ENCODE measurements at regions not wholly inside any gene's neighbourhood (a gene's known extent, or its start where the extent isn't known, plus 50 kb on each side); places are given as distances from the start of the nearest gene placed in this dataset.
"Not testable (repeated sequence)": the region's sequence is repeated elsewhere in the genome, so short reads cannot be mapped to it uniquely, and the experiment has no call there.

GRCh38 chr14:19238584-19238983 lies 195.6 kb downstream of the POTEG start:
- H3K4me1 Mint-ChIP-seq; H3K27ac Mint-ChIP-seq; H3K27ac ChIP-seq (ENCODE audit: low read length); H3K36me3 Mint-ChIP-seq; H3K4me3 Mint-ChIP-seq; H3K36me3 ChIP-seq (ENCODE audit: control insufficient read depth in 2 of 2, extremely low read depth in 1 of 2, insufficient read depth in 1 of 2, low read length in 1 of 2); POLR2A ChIA-PET; H3K9me3 Mint-ChIP-seq; DNase-seq; H3K4me3 ChIP-seq (ENCODE audit: control insufficient read depth in 1 of 2, extremely low read depth in 1 of 2, low read length in 1 of 2); CTCF ChIA-PET; H3K4me1 ChIP-seq (ENCODE audit: control insufficient read depth in 1 of 2, extremely low read depth in 1 of 2, insufficient read depth in 2 of 2, low read length in 2 of 2); H3K9me3 ChIP-seq; H3K27me3 Mint-ChIP-seq; ATAC-seq (replicated peaks in 1 of 4); H3K27me3 ChIP-seq (replicated peaks in 1 of 2; ENCODE audit: control insufficient read depth in 2 of 2, extremely low read depth in 1 of 2, insufficient read depth in 2 of 2, low read length in 1 of 2): not testable (repeated sequence)
- WGBS (ENCODE audit: insufficient coverage) = no CpG with 5 or more reads among the region's 3 CpGs

GRCh38 chr14:19239981-19240380 lies 194.2 kb downstream of the POTEG start:
- H3K27ac ChIP-seq (ENCODE audit: low read length); DNase-seq; H3K9me3 Mint-ChIP-seq; H3K36me3 ChIP-seq (ENCODE audit: control insufficient read depth in 2 of 2, extremely low read depth in 1 of 2, insufficient read depth in 1 of 2, low read length in 1 of 2); H3K9me3 ChIP-seq; CTCF ChIA-PET; ATAC-seq (replicated peaks in 1 of 4); H3K36me3 Mint-ChIP-seq; H3K4me1 ChIP-seq (ENCODE audit: control insufficient read depth in 1 of 2, extremely low read depth in 1 of 2, insufficient read depth in 2 of 2, low read length in 2 of 2); H3K4me3 ChIP-seq (ENCODE audit: control insufficient read depth in 1 of 2, extremely low read depth in 1 of 2, low read length in 1 of 2); H3K27me3 Mint-ChIP-seq; POLR2A ChIA-PET; H3K27ac Mint-ChIP-seq; H3K4me1 Mint-ChIP-seq; H3K27me3 ChIP-seq (replicated peaks in 1 of 2; ENCODE audit: control insufficient read depth in 2 of 2, extremely low read depth in 1 of 2, insufficient read depth in 2 of 2, low read length in 1 of 2); H3K4me3 Mint-ChIP-seq: not testable (repeated sequence)
- no CpG with 5 or more reads among the region's 15 CpGs for WGBS (ENCODE audit: insufficient coverage)

GRCh38 chr14:19240387-19240786 lies 193.8 kb downstream of the POTEG start:
- H3K9me3 Mint-ChIP-seq; H3K27ac ChIP-seq (ENCODE audit: low read length); ATAC-seq (replicated peaks in 1 of 4); H3K4me3 ChIP-seq (ENCODE audit: control insufficient read depth in 1 of 2, extremely low read depth in 1 of 2, low read length in 1 of 2); H3K36me3 ChIP-seq (ENCODE audit: control insufficient read depth in 2 of 2, extremely low read depth in 1 of 2, insufficient read depth in 1 of 2, low read length in 1 of 2); H3K36me3 Mint-ChIP-seq; H3K4me1 Mint-ChIP-seq; CTCF ChIA-PET; H3K27me3 Mint-ChIP-seq; H3K4me3 Mint-ChIP-seq; H3K27me3 ChIP-seq (replicated peaks in 1 of 2; ENCODE audit: control insufficient read depth in 2 of 2, extremely low read depth in 1 of 2, insufficient read depth in 2 of 2, low read length in 1 of 2); H3K27ac Mint-ChIP-seq; DNase-seq; H3K4me1 ChIP-seq (ENCODE audit: control insufficient read depth in 1 of 2, extremely low read depth in 1 of 2, insufficient read depth in 2 of 2, low read length in 2 of 2); H3K9me3 ChIP-seq; POLR2A ChIA-PET: not testable (repeated sequence)
- no CpG with 5 or more reads among the region's 21 CpGs for whole genome bisulfite sequencing (ENCODE audit: insufficient coverage)

- H3K27ac Mint-ChIP-seq; CTCF ChIA-PET; H3K4me3 ChIP-seq (ENCODE audit: control insufficient read depth in 1 of 2, extremely low read depth in 1 of 2, low read length in 1 of 2); H3K4me3 Mint-ChIP-seq; H3K4me1 Mint-ChIP-seq; H3K27ac ChIP-seq (ENCODE audit: low read length); POLR2A ChIA-PET; H3K4me1 ChIP-seq (ENCODE audit: control insufficient read depth in 1 of 2, extremely low read depth in 1 of 2, insufficient read depth in 2 of 2, low read length in 2 of 2); ATAC-seq (replicated peaks in 1 of 4); H3K9me3 Mint-ChIP-seq; H3K36me3 Mint-ChIP-seq; DNase-seq; H3K27me3 ChIP-seq (replicated peaks in 1 of 2; ENCODE audit: control insufficient read depth in 2 of 2, extremely low read depth in 1 of 2, insufficient read depth in 2 of 2, low read length in 1 of 2); H3K9me3 ChIP-seq; H3K36me3 ChIP-seq (ENCODE audit: control insufficient read depth in 2 of 2, extremely low read depth in 1 of 2, insufficient read depth in 1 of 2, low read length in 1 of 2); H3K27me3 Mint-ChIP-seq: not testable (repeated sequence)
- WGBS (ENCODE audit: insufficient coverage) = no CpG with 5 or more reads among the region's 15 CpGs
Measured at GRCh38 chr14:19241451-19241850, 192.7 kb downstream of the POTEG start.

GRCh38 chr14:19242529-19242928 lies 191.6 kb downstream of the POTEG start:
- ATAC-seq (replicated peaks in 1 of 4); H3K27me3 ChIP-seq (replicated peaks in 1 of 2; ENCODE audit: control insufficient read depth in 2 of 2, extremely low read depth in 1 of 2, insufficient read depth in 2 of 2, low read length in 1 of 2); H3K4me3 ChIP-seq (ENCODE audit: control insufficient read depth in 1 of 2, extremely low read depth in 1 of 2, low read length in 1 of 2); H3K9me3 Mint-ChIP-seq; H3K27me3 Mint-ChIP-seq; CTCF ChIA-PET; H3K9me3 ChIP-seq; POLR2A ChIA-PET; H3K27ac Mint-ChIP-seq; H3K4me1 ChIP-seq (ENCODE audit: control insufficient read depth in 1 of 2, extremely low read depth in 1 of 2, insufficient read depth in 2 of 2, low read length in 2 of 2); H3K4me3 Mint-ChIP-seq; H3K36me3 ChIP-seq (ENCODE audit: control insufficient read depth in 2 of 2, extremely low read depth in 1 of 2, insufficient read depth in 1 of 2, low read length in 1 of 2); H3K27ac ChIP-seq (ENCODE audit: low read length); H3K36me3 Mint-ChIP-seq; DNase-seq; H3K4me1 Mint-ChIP-seq: not testable (repeated sequence)
- no CpG with 5 or more reads among the region's 15 CpGs for WGBS (ENCODE audit: insufficient coverage)

GRCh38 chr14:19266908-19267307 lies 167.2 kb downstream of the POTEG start:
- H3K36me3 Mint-ChIP-seq; H3K27me3 Mint-ChIP-seq; H3K4me3 Mint-ChIP-seq; H3K36me3 ChIP-seq (ENCODE audit: control insufficient read depth in 2 of 2, extremely low read depth in 1 of 2, insufficient read depth in 1 of 2, low read length in 1 of 2); DNase-seq; H3K9me3 Mint-ChIP-seq; H3K4me3 ChIP-seq (ENCODE audit: control insufficient read depth in 1 of 2, extremely low read depth in 1 of 2, low read length in 1 of 2); CTCF ChIA-PET; H3K4me1 Mint-ChIP-seq; H3K27me3 ChIP-seq (replicated peaks in 1 of 2; ENCODE audit: control insufficient read depth in 2 of 2, extremely low read depth in 1 of 2, insufficient read depth in 2 of 2, low read length in 1 of 2); H3K27ac Mint-ChIP-seq; H3K27ac ChIP-seq (ENCODE audit: low read length); POLR2A ChIA-PET; H3K9me3 ChIP-seq; H3K4me1 ChIP-seq (ENCODE audit: control insufficient read depth in 1 of 2, extremely low read depth in 1 of 2, insufficient read depth in 2 of 2, low read length in 2 of 2): not testable (repeated sequence)
- peak in 1 of 4 experiments; percentile 35 for ATAC-seq (replicated peaks in 1 of 4)
- no CpG with 5 or more reads among the region's 40 CpGs for WGBS (ENCODE audit: insufficient coverage)

- H3K36me3 Mint-ChIP-seq; H3K9me3 ChIP-seq; H3K27me3 Mint-ChIP-seq; H3K9me3 Mint-ChIP-seq; H3K4me3 ChIP-seq (ENCODE audit: control insufficient read depth in 1 of 2, extremely low read depth in 1 of 2, low read length in 1 of 2); H3K27ac Mint-ChIP-seq; CTCF ChIA-PET; H3K4me1 Mint-ChIP-seq; POLR2A ChIA-PET; H3K4me1 ChIP-seq (ENCODE audit: control insufficient read depth in 1 of 2, extremely low read depth in 1 of 2, insufficient read depth in 2 of 2, low read length in 2 of 2); H3K4me3 Mint-ChIP-seq; H3K36me3 ChIP-seq (ENCODE audit: control insufficient read depth in 2 of 2, extremely low read depth in 1 of 2, insufficient read depth in 1 of 2, low read length in 1 of 2); H3K27ac ChIP-seq (ENCODE audit: low read length); H3K27me3 ChIP-seq (replicated peaks in 1 of 2; ENCODE audit: control insufficient read depth in 2 of 2, extremely low read depth in 1 of 2, insufficient read depth in 2 of 2, low read length in 1 of 2): not testable (repeated sequence)
- ATAC-seq (replicated peaks in 1 of 4) (peak in 1 of 4 experiments; percentile 26), DNase-seq (peak in 3 of 35 experiments; percentile 0 to 2 (median 1))
- WGBS (ENCODE audit: insufficient coverage) = 92% methylated on average over 13 of the region's 16 CpGs
Measured at GRCh38 chr14:19267636-19268035, 166.5 kb downstream of the POTEG start.

Measured in T-cell (primary cell).